GM23248 (cell line): ENCODE measurements at regions not wholly inside any gene's neighbourhood (a gene's known extent, or its start where the extent isn't known, plus 50 kb on each side); places are given as distances from the start of the nearest gene placed in this dataset. TPM values are rescaled to one million over a fixed set of nuclear protein-coding genes. Genes with fewer than 3 reads are reported as not detected.
"Not testable (repeated sequence)": the region's sequence is repeated elsewhere in the genome, so short reads cannot be mapped to it uniquely, and the experiment has no call there.

Experiments used
- DNase-seq: peaks from one replicate; pipeline ENCODE4 v3.0.0-alpha.2; 2015
- H2AFZ ChIP-seq: fragments of 200-600 bp; sonication (generic); 2 replicates; pipeline ENCODE4 v1.6.1; 2016; ENCODE audit warnings: antibody characterized with exemption
- H3F3A ChIP-seq: fragments of 200-600 bp; sonication (generic); 2 replicates; pipeline ENCODE4 v1.6.1; 2016; ENCODE audit warnings: mild to moderate bottlenecking, antibody characterized with exemption, mixed run types; ENCODE audit not compliant: insufficient read depth
- H3K27ac ChIP-seq: fragments of 200-600 bp; sonication (generic); 2 replicates; pipeline ENCODE4 v1.5.1; 2016; ENCODE audit warnings: mild to moderate bottlenecking
- H3K27me3 ChIP-seq: fragments of 200-600 bp; sonication (generic); replicated peaks from 2 replicates; pipeline ENCODE4 v1.6.1; 2016; ENCODE audit warnings: mild to moderate bottlenecking; ENCODE audit not compliant: insufficient read depth
- H3K36me3 ChIP-seq: fragments of 200-600 bp; sonication (generic); 2 replicates; pipeline ENCODE4 v1.6.1; 2016; ENCODE audit warnings: low read depth, mild to moderate bottlenecking
- H3K4me1 ChIP-seq: fragments of 200-600 bp; sonication (generic); 2 replicates; pipeline ENCODE4 v1.6.1; 2016; ENCODE audit warnings: mild to moderate bottlenecking; ENCODE audit not compliant: insufficient read depth
- H3K4me2 ChIP-seq: fragments of 200-600 bp; sonication (generic); one replicate; pipeline ENCODE4 v1.6.1; 2016; ENCODE audit warnings: mild to moderate bottlenecking; ENCODE audit not compliant: unreplicated experiment
- H3K4me3 ChIP-seq: fragments of 200-600 bp; sonication (generic); 2 replicates; pipeline ENCODE4 v1.5.1; 2016; ENCODE audit warnings: mild to moderate bottlenecking
- H3K79me2 ChIP-seq: fragments of 200-600 bp; sonication (generic); 2 replicates; pipeline ENCODE4 v1.6.1; 2016; ENCODE audit warnings: mild to moderate bottlenecking; ENCODE audit not compliant: insufficient read depth
- H3K9ac ChIP-seq: fragments of 200-600 bp; sonication (generic); 2 replicates; pipeline ENCODE4 v1.6.1; 2016; ENCODE audit warnings: mild to moderate bottlenecking
- H3K9me2 ChIP-seq: fragments of 200-600 bp; sonication (generic); 2 replicates; pipeline ENCODE4 v1.6.1; 2016; ENCODE audit warnings: mixed run types, mild to moderate bottlenecking, moderate library complexity; ENCODE audit not compliant: insufficient read depth
- H3K9me3 ChIP-seq: fragments of 200-600 bp; sonication (generic); one replicate; pipeline ENCODE4 v1.6.1; 2017; ENCODE audit warnings: low read depth
- H4K20me1 ChIP-seq: fragments of 200-600 bp; sonication (generic); 2 replicates; pipeline ENCODE4 v1.6.0; 2016; ENCODE audit not compliant: insufficient read depth
- WGBS, 2 experiments: methylation state at CpG; one replicate each; pipeline ENCODE4 v1.1.6; 2015 to 2017; ENCODE audit warnings: low lambda C conversion rate in 2 of 2, low coverage in 1 of 2; ENCODE audit errors: missing lambda C conversion rate in 2 of 2; 5-methylcytosine and 5-hydroxymethylcytosine counted together
- in situ Hi-C: fragments of 300-500 bp; cut with MboI; formaldehyde crosslinking; loops from 2 replicates; pipeline ENCODE4 v1.15.0; 2020
- small RNA-seq: library from RNA; depleted of rRNA; stranded (forward); fragments of <200 nt; gene quantifications from one replicate; pipeline ENCODE3, GENCODE V24; 2014; ENCODE audit warnings: low read depth, low replicate concordance

GRCh38 chr14:19344689-19345088 is 89.5 kb downstream of the POTEG start:
- H3K4me3 ChIP-seq, in situ Hi-C loops, H3K27me3 ChIP-seq, H3F3A ChIP-seq, H3K27ac ChIP-seq, H3K36me3 ChIP-seq, H3K9me2 ChIP-seq, H3K79me2 ChIP-seq, H4K20me1 ChIP-seq, H3K4me1 ChIP-seq, H3K9ac ChIP-seq, H3K4me2 ChIP-seq, H2AFZ ChIP-seq, H3K9me3 ChIP-seq, DNase-seq: not testable (repeated sequence)
- 56 to 59% methylated on average over 3 of the region's 20 CpGs for WGBS, 2 experiments

DNA sequence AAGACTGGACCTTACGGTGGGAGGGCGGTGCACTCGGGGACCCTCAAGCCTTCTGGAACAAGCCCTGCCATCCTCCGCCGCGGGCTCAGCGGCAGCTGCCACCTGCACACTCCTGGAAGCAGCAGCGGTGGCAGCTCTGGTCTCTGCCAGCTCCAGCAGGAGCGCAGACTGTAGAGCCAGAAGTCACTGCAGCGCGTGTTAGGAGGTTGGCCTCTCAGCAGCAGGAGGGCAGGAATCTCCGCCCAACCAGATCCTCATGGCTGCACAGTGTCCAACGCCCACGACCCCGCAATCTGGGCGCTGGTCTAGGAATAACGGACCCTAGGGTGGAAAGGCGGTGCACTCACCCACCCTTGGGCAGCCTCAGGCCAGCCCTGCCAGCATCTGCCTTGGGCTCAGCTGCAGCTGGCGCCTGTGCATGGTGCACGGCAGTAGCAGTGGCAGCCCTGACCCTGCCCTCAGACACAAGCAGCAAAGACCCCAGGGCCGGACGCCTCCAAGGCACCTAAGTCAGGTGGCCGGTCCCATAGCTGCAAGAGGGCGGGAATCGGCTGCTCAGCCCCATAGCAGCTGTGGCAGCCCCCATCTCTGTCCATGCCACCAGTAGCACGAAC is 88.7 kb downstream of the POTEG start:
- H3K27ac ChIP-seq, DNase-seq, H3F3A ChIP-seq, H3K36me3 ChIP-seq, H4K20me1 ChIP-seq, H2AFZ ChIP-seq, in situ Hi-C loops, H3K27me3 ChIP-seq, H3K9me2 ChIP-seq, H3K4me3 ChIP-seq, H3K9me3 ChIP-seq, H3K9ac ChIP-seq, H3K4me1 ChIP-seq, H3K79me2 ChIP-seq, H3K4me2 ChIP-seq: not testable (repeated sequence)
- 54% methylated on average over 10 of the region's 26 CpGs for whole genome bisulfite sequencing, 2 experiments

DNA sequence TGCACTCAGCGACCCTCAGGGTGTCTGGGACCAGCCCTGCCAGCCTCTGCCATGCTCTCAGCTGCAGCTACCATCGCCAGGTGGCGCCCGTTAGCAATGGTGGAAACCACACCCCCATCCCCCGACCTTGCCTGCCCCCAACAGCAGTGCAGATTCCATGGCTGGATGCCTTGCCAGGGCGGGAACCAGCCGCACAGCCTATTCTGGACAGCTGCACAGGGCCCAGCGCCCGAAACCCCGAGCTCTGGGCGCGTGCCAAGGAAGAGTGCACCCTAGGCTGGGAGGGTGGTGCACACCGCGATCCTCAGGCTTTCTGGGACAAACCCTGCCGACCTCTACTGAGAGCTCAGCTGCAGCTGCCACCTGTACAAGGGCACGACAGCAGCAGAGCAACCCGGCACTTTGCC is 88.1 kb downstream of the POTEG start:
- H3K27me3 ChIP-seq, H2AFZ ChIP-seq, H3K27ac ChIP-seq, H3K9ac ChIP-seq, H3K79me2 ChIP-seq, H3K36me3 ChIP-seq, DNase-seq, H3K4me2 ChIP-seq, H3K9me3 ChIP-seq, H3K4me1 ChIP-seq, in situ Hi-C loops, H4K20me1 ChIP-seq, H3K9me2 ChIP-seq, H3F3A ChIP-seq, H3K4me3 ChIP-seq: not testable (repeated sequence)
- 67 to 68% methylated on average over 12 of the region's 17 CpGs for WGBS, 2 experiments

- H3K27me3 ChIP-seq, H3K4me3 ChIP-seq, H3K4me2 ChIP-seq, H2AFZ ChIP-seq, in situ Hi-C loops, H4K20me1 ChIP-seq, H3K79me2 ChIP-seq, H3F3A ChIP-seq, H3K4me1 ChIP-seq, H3K9me2 ChIP-seq, DNase-seq, H3K9me3 ChIP-seq, H3K9ac ChIP-seq, H3K36me3 ChIP-seq, H3K27ac ChIP-seq: not testable (repeated sequence)
- no CpG with 5 or more reads among the region's 15 CpGs for WGBS, 2 experiments
These were observed 87.5 kb downstream of the POTEG start for GRCh38 chr14:19346636-19347035.

GRCh38 chr14:19347112-19347511 is 87.0 kb downstream of the POTEG start:
- H3K4me1 ChIP-seq, H3K9me2 ChIP-seq, H3K27me3 ChIP-seq, H3K9ac ChIP-seq, DNase-seq, H3K4me3 ChIP-seq, H3F3A ChIP-seq, H3K36me3 ChIP-seq, in situ Hi-C loops, H4K20me1 ChIP-seq, H3K4me2 ChIP-seq, H2AFZ ChIP-seq, H3K9me3 ChIP-seq, H3K79me2 ChIP-seq, H3K27ac ChIP-seq: not testable (repeated sequence)
- 0% methylated on average over 1 to 2 of the region's 8 CpGs for WGBS, 2 experiments

Small RNA genes lying in the stretch of these regions (small RNA-seq; reads per million reads assigned to genes)
- not detected for gene AL589743.6
